ENCODE measurements at regions not wholly inside any gene's neighbourhood (a gene's known extent, or its start where the extent isn't known, plus 50 kb on each side); places are given as distances from the start of the nearest gene placed in this dataset.
"Not testable (repeated sequence)": the region's sequence is repeated elsewhere in the genome, so short reads cannot be mapped to it uniquely, and the experiment has no call there.

GRCh38 chr6:102732898-102733297, 1339.4 kb downstream of the GRIK2 start:
- Histone ChIP-seq H4K20me1 (ENCODE audit: insufficient read depth) (no peaks in the 10 kb centered on the region), H3K4me3 (ENCODE audit: low read depth in 2 of 2, low read length in 1 of 2) (no peak overlapping the region), H3F3A (replicated peaks; ENCODE audit: insufficient read depth) (peaks cover 16% of the 10 kb centered on the region), H2AFZ (ENCODE audit: low read depth) (0 out of 2 replicates have a peak overlapping the region, but pooled peaks have one; percentile 20), H3K9me3 (no peaks in the 10 kb centered on the region), H3K9me2 (no peaks in the 10 kb centered on the region; the same call in 1 of the 2 replicates), H3K36me3 (replicated peaks in 1 of 2; ENCODE audit: control insufficient read depth in 1 of 2, insufficient read depth in 2 of 2, low read length in 1 of 2) (no peaks in the 10 kb centered on the region), H3K79me2 (ENCODE audit: insufficient read depth) (no peaks in the 10 kb centered on the region), H3K27ac (ENCODE audit: low read depth in 2 of 2, low read length in 1 of 2) (no peak overlapping the region), H3K4me1 (ENCODE audit: control insufficient read depth in 1 of 2, insufficient read depth in 2 of 2, low read depth in 1 of 2, low read length in 1 of 2) (peaks cover 0 to 11% of the 10 kb centered on the region in 2 experiments; a peak in 1 of 4 replicates), H3K4me2 (no peak overlapping the region), H3K27me3 (ENCODE audit: insufficient read depth) (no peaks in the 10 kb centered on the region), H3K9ac (no peak overlapping the region)
- DNase-seq, result no peak
- TF ChIP-seq CHD2 (IDR thresholded peaks at IDR 0.05; ENCODE audit: low read length, partially characterized antibody) (no peak), JUND (IDR thresholded peaks at IDR 0.05) (no peak), NRF1 (IDR thresholded peaks at IDR 0.05; ENCODE audit: low read depth, low read length) (no peak), RAD21 (IDR thresholded peaks at IDR 0.05; ENCODE audit: low read length) (no peak), FOXJ3 (CRISPR knock-in tag; IDR thresholded peaks at IDR 0.05) (no peak), TCF12 (IDR thresholded peaks at IDR 0.05) (no peak), NFIC (IDR thresholded peaks at IDR 0.05; ENCODE audit: borderline replicate concordance) (no peak), MXI1 (IDR thresholded peaks at IDR 0.05; ENCODE audit: low read depth, low read length) (no peak), RXRA (IDR thresholded peaks at IDR 0.05; ENCODE audit: borderline replicate concordance, low read depth) (no peak), GABPA (IDR thresholded peaks at IDR 0.05; ENCODE audit: low read depth) (no peak), POLR2AphosphoS5 (IDR thresholded peaks at IDR 0.05; ENCODE audit: low read depth, low read length) (no peak), SMC3 (IDR thresholded peaks at IDR 0.05; ENCODE audit: low read depth, low read length) (no peak), MEF2A (IDR thresholded peaks at IDR 0.05; ENCODE audit: borderline replicate concordance, low read depth) (no peak), FOSL2 (IDR thresholded peaks at IDR 0.05; ENCODE audit: borderline replicate concordance, low read depth) (no peak)
- TF ChIP-seq, protein P1, sequence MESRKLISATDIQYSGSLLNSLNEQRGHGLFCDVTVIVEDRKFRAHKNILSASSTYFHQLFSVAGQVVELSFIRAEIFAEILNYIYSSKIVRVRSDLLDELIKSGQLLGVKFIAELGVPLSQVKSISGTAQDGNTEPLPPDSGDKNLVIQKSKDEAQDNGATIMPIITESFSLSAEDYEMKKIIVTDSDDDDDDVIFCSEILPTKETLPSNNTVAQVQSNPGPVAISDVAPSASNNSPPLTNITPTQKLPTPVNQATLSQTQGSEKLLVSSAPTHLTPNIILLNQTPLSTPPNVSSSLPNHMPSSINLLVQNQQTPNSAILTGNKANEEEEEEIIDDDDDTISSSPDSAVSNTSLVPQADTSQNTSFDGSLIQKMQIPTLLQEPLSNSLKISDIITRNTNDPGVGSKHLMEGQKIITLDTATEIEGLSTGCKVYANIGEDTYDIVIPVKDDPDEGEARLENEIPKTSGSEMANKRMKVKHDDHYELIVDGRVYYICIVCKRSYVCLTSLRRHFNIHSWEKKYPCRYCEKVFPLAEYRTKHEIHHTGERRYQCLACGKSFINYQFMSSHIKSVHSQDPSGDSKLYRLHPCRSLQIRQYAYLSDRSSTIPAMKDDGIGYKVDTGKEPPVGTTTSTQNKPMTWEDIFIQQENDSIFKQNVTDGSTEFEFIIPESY (IDR thresholded peaks at IDR 0.05; ENCODE audit: borderline replicate concordance, low read depth), result no peak
- 15% methylated on average over 3 of the region's 3 CpGs for WGBS (ENCODE audit: low lambda C conversion rate)
- POLR2A ChIA-PET, result no interaction called here
- CTCF ChIA-PET, result no interaction called here

GRCh38 chr6:102722086-102722485, 1328.6 kb downstream of the GRIK2 start:
- POLR2A ChIA-PET; DNase-seq; H3K27me3 ChIP-seq (ENCODE audit: insufficient read depth); H3K9ac ChIP-seq; H3K4me2 ChIP-seq; H2AFZ ChIP-seq (ENCODE audit: low read depth); CTCF ChIA-PET; H3K36me3 ChIP-seq (replicated peaks in 1 of 2; ENCODE audit: control insufficient read depth in 1 of 2, insufficient read depth in 2 of 2, low read length in 1 of 2); H3K4me1 ChIP-seq (ENCODE audit: control insufficient read depth in 1 of 2, insufficient read depth in 2 of 2, low read depth in 1 of 2, low read length in 1 of 2); H3K9me2 ChIP-seq; H3F3A ChIP-seq (replicated peaks; ENCODE audit: insufficient read depth); H3K9me3 ChIP-seq; H3K4me3 ChIP-seq (ENCODE audit: low read depth in 2 of 2, low read length in 1 of 2); H3K27ac ChIP-seq (ENCODE audit: low read depth in 2 of 2, low read length in 1 of 2); H3K79me2 ChIP-seq (ENCODE audit: insufficient read depth); H4K20me1 ChIP-seq (ENCODE audit: insufficient read depth): not testable (repeated sequence)
- 78% methylated on average over 19 of the region's 24 CpGs for WGBS (ENCODE audit: low lambda C conversion rate)
